Spleen (tissue), 11 donors: ENCODE measurements at regions not wholly inside any gene's neighbourhood (a gene's known extent, or its start where the extent isn't known, plus 50 kb on each side); places are given as distances from the start of the nearest gene placed in this dataset.

Source experiments
- DNase-seq: peaks from one replicate; pipeline ENCODE4 v3.0.0-alpha.2; 2020
- H3K27ac ChIP-seq, 8 donors: fragments of 200-600 bp; sonication (generic) in 7 of 8; 1 replicate in 4 of 8; 2 replicates in 4 of 8; pipeline versions ENCODE4 v1.5.0 to v1.8.0; 2016 to 2021; ENCODE audit warnings: inconsistent platforms in 4 of 8, mild to moderate bottlenecking in 4 of 8, moderate library complexity in 1 of 8
- H3K27me3 ChIP-seq, 7 donors: fragments of 200-600 bp; sonication (generic) in 6 of 7; replicated peaks in 1 of 7; 1 replicate in 4 of 7; 2 replicates in 3 of 7; pipeline versions ENCODE4 v1.5.0 to v1.8.0; 2016 to 2021; ENCODE audit warnings: inconsistent platforms in 3 of 7, mild to moderate bottlenecking in 1 of 7
- H3K36me3 ChIP-seq, 6 donors: fragments of 200-600 bp; sonication (generic) in 5 of 6; 1 replicate in 4 of 6; 2 replicates in 2 of 6; pipeline versions ENCODE4 v1.5.0 to v1.8.0; 2016 to 2021; ENCODE audit warnings: inconsistent platforms in 2 of 6
- H3K4me1 ChIP-seq, 6 donors: fragments of 200-600 bp; sonication (generic) in 5 of 6; 1 replicate in 3 of 6; 2 replicates in 3 of 6; pipeline versions ENCODE4 v1.5.0 to v1.8.0; 2016 to 2021; ENCODE audit warnings: inconsistent platforms in 3 of 6
- H3K4me3 ChIP-seq, 8 donors: fragments of 200-600 bp; sonication (generic) in 7 of 8; 1 replicate in 4 of 8; 2 replicates in 4 of 8; pipeline versions ENCODE4 v1.5.0 to v1.8.0; 2016 to 2021; ENCODE audit warnings: inconsistent platforms in 4 of 8, mild to moderate bottlenecking in 4 of 8, moderate library complexity in 2 of 8
- H3K9me3 ChIP-seq, 8 donors: fragments of 200-600 bp; sonication (generic) in 7 of 8; 1 replicate in 4 of 8; 2 replicates in 4 of 8; pipeline versions ENCODE4 v1.5.0 to v1.8.0; 2016 to 2021; ENCODE audit warnings: inconsistent platforms in 4 of 8
- POLR2A ChIP-seq, 3 donors: fragments of 450-650 bp; IDR thresholded peaks; one replicate each; pipeline ENCODE4 v1.5.1; 2017; ENCODE audit warnings: antibody characterized with exemption in 3 of 3, mild to moderate bottlenecking in 1 of 3
- POLR2AphosphoS5 ChIP-seq, 3 donors: sonication (generic); formaldehyde crosslinking; IDR thresholded peaks; one replicate each; pipeline ENCODE4 v1.5.1; 2017; ENCODE audit warnings: antibody characterized with exemption in 3 of 3
- WGBS, 5 donors: extraction: QIAGEN DNeasy Blood & Tissue Kit in 3 of 5; methylation state at CpG; one replicate each; pipeline versions ENCODE4 v1.1.5 to v1.1.7; 2013 to 2018; 5-methylcytosine and 5-hydroxymethylcytosine counted together
- intact Hi-C: fragments of 100-400 bp; cut with DNase I; formaldehyde crosslinking; loops from one replicate; pipeline ENCODE4 v1.15.0; 2023; ENCODE audit warnings: low total_unique reads
- TF ChIP-seq, protein P1 (sequence below), 11 experiments: fragments of 200-600 bp in 7 of 11; fragments of 450-650 bp in 4 of 11; sonication (generic) in 4 of 11; IDR thresholded peaks in 8 of 11; conservative IDR thresholded peaks in 3 of 11; 1 replicate in 7 of 11; 2 replicates in 4 of 11; pipeline versions ENCODE4 v1.4.0 to v1.8.0; 2016 to 2021; ENCODE audit warnings: antibody characterized with exemption in 11 of 11, inconsistent platforms in 4 of 11, mild to moderate bottlenecking in 1 of 11
- donor health status: healthy with polysubstance abuse.
- donor health status: DM: no; HTN: no; CAD: no; lungs with moderate emphysema.
- donor health status: DM: no; HTN: no; CAD: no.
- donor health status: Bipolar disorder and iron deficiency.
- donor health status: healthy.
- donor health status: DM: no; HTN: no; CAD: no.
- donor health status: DM: yes; HTN: yes; CAD: no.

DNA sequence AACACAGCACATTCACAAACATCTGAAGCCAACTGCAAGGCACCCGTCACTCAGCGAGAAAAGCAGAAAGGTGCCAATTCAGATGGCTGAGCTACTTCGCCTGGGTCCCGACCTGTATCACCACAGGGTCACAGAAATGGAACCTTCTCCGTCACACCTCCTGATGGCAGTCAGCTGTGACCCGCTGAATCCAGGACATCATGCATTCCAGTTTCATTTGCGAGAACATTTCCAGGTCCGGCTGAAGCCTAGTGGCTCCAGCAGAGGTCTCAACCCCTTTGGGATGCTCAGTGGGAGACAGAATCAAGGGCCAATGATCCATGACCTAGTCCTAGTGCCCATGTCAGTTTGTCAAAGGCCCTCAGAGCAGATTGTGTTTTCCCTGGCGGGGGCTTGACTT lies 193.6 kb upstream of the KLF14 start:
- no peaks in the 10 kb centered on the region for H3K9me3 ChIP-seq
- intact Hi-C loops, result no loop called here
- H3K36me3 ChIP-seq, result peaks cover 0 to 21% (median 2%) of the 10 kb centered on the region in 6 donors
- TF ChIP-seq POLR2AphosphoS5 (IDR thresholded peaks at IDR 0.05) (peak in 1 of 3 donors; percentile 15), POLR2A (IDR thresholded peaks at IDR 0.05) (no peak)
- TF ChIP-seq, protein P1, sequence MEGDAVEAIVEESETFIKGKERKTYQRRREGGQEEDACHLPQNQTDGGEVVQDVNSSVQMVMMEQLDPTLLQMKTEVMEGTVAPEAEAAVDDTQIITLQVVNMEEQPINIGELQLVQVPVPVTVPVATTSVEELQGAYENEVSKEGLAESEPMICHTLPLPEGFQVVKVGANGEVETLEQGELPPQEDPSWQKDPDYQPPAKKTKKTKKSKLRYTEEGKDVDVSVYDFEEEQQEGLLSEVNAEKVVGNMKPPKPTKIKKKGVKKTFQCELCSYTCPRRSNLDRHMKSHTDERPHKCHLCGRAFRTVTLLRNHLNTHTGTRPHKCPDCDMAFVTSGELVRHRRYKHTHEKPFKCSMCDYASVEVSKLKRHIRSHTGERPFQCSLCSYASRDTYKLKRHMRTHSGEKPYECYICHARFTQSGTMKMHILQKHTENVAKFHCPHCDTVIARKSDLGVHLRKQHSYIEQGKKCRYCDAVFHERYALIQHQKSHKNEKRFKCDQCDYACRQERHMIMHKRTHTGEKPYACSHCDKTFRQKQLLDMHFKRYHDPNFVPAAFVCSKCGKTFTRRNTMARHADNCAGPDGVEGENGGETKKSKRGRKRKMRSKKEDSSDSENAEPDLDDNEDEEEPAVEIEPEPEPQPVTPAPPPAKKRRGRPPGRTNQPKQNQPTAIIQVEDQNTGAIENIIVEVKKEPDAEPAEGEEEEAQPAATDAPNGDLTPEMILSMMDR (IDR thresholded peaks at IDR 0.05 in 8 of 11, conservative IDR thresholded peaks at IDR 0.05 in 3 of 11), result no peak
- no peaks in the 10 kb centered on the region for H3K27me3 ChIP-seq
- 92 to 97% (median 96%) methylated on average over 9 of the region's 9 CpGs for WGBS, 5 donors
- no peak for DNase-seq
- H3K27ac ChIP-seq, result peak overlapping the region in 7 of 8 donors; percentile 76 to 90 (median 84)
- H3K4me3 ChIP-seq, result no peak overlapping the region
- H3K4me1 ChIP-seq, result peaks cover 39 to 100% (median 85%) of the 10 kb centered on the region in 6 donors

DNA sequence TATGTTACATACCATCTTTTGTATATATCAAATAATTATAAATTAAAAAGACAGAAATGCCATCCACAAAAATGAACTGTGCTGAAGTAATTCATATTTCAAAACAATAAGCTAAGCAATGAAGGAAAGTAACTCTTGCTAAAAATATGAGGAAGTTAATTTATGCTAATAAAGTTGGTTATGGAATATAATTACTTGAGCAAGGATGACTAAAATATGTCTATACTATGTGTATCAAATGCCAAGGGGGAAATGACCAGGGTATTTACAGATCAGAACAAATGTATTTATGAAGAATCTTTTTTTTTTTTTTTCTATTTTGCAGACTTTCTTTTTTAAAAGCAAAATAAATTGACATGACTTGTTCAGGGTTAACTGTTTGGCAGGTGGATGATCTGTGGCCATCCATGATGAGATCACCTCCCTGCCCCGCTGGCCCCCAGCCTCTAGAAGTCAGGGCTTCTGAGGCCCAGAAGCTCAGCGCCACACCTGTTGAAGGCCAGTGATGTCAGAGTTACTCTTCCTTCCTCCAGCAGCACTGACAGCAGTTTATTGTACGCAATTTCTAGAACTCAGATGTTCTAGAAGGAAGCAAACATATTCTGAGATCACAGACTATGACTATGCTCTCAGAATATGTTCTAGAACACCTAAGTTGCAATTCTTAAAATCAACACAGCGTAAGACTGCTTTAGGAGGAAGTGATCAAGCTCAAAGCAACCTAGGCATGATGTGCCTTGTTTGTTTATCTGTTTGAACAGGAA lies 196.1 kb upstream of the KLF14 start:
- peaks cover 0 to 37% (median 1%) of the 10 kb centered on the region in 6 donors for H3K36me3 ChIP-seq
- TF ChIP-seq POLR2AphosphoS5 (IDR thresholded peaks at IDR 0.05) (peak in 2 of 3 donors; percentile 55 to 75), POLR2A (IDR thresholded peaks at IDR 0.05) (peak in 1 of 3 donors; percentile 8)
- TF ChIP-seq, protein P1 (IDR thresholded peaks at IDR 0.05 in 8 of 11, conservative IDR thresholded peaks at IDR 0.05 in 3 of 11), result peak in 2 of 11 experiments; percentile 18 to 38
- H3K27ac ChIP-seq, result peak overlapping the region; percentile 14 to 90 (median 81)
- H3K9me3 ChIP-seq, result no peaks in the 10 kb centered on the region
- peak; percentile 88 for DNase-seq
- intact Hi-C loops, result no loop called here
- H3K27me3 ChIP-seq, result no peaks in the 10 kb centered on the region
- WGBS, 5 donors, result 32 to 65% (median 35%) methylated on average over 4 of the region's 4 CpGs
- no peak overlapping the region for H3K4me3 ChIP-seq
- peaks cover 37 to 98% (median 75%) of the 10 kb centered on the region in 6 donors for H3K4me1 ChIP-seq

DNA sequence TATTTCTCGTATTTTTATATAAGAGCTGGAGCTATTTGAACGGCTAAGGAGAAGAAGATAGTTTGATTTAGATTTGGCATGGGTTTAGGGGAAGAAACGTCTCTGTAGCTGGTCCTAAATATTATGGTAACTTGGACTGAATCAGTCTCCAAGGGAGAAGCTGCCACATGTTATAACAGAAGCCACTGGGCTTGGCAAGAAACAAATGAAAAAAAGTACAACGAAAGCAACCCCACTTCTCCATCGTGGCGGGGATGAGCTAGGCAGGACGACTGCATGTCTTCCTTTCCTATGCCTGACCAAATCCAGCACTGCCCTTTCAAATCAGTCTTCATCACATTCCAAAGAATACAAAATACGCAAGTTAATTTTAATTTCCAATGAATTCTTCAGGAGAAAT lies 196.7 kb upstream of the KLF14 start:
- TF ChIP-seq POLR2A (IDR thresholded peaks at IDR 0.05) (no peak), POLR2AphosphoS5 (IDR thresholded peaks at IDR 0.05) (no peak)
- TF ChIP-seq, protein P1 (IDR thresholded peaks at IDR 0.05 in 8 of 11, conservative IDR thresholded peaks at IDR 0.05 in 3 of 11), result no peak
- no peaks in the 10 kb centered on the region for H3K9me3 ChIP-seq
- no peak for DNase-seq
- H3K36me3 ChIP-seq, result peaks cover 0 to 43% (median 4%) of the 10 kb centered on the region in 6 donors
- WGBS, 5 donors, result 57 to 86% (median 61%) methylated on average over 8 of the region's 8 CpGs
- H3K27ac ChIP-seq, result peak overlapping the region; percentile 14 to 90 (median 81)
- no peak overlapping the region for H3K4me3 ChIP-seq
- intact Hi-C loops, result no loop called here
- no peaks in the 10 kb centered on the region for H3K27me3 ChIP-seq
- peaks cover 31 to 98% (median 72%) of the 10 kb centered on the region in 6 donors for H3K4me1 ChIP-seq

DNA sequence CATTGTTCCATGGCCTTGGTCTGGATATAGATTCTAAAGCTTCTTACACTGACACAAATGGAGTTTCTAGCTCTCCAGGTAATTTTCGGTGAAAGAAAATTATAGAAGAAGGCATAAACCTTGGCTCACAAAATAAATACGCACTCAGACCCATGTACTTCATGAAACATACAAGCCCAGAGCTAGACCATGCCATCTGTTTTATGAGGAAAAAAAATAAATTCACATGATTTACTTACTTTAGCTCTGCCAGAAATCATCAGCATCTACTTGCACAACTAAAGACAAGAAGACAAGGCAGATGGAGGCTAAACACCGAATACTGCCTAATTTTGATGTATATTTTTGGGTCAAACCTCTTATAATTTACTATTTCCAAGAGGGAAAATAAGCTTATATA lies 197.4 kb upstream of the KLF14 start:
- H3K9me3 ChIP-seq, result no peaks in the 10 kb centered on the region
- no peaks in the 10 kb centered on the region for H3K27me3 ChIP-seq
- no peak for DNase-seq
- intact Hi-C loops, result no loop called here
- peaks cover 25 to 98% (median 68%) of the 10 kb centered on the region in 6 donors for H3K4me1 ChIP-seq
- peak overlapping the region; percentile 14 to 90 (median 81) for H3K27ac ChIP-seq
- 94 to 98% (median 96%) methylated on average over 3 of the region's 3 CpGs for WGBS, 5 donors
- H3K4me3 ChIP-seq, result no peak overlapping the region
- TF ChIP-seq, protein P1 (IDR thresholded peaks at IDR 0.05 in 8 of 11, conservative IDR thresholded peaks at IDR 0.05 in 3 of 11), result no peak
- no peak for TF ChIP-seq POLR2A (IDR thresholded peaks at IDR 0.05)
- no peak for TF ChIP-seq POLR2AphosphoS5 (IDR thresholded peaks at IDR 0.05)
- H3K36me3 ChIP-seq, result peaks cover 0 to 51% (median 6%) of the 10 kb centered on the region in 6 donors
